Pancreas (tissue), 10 donors: ENCODE measurements at regions not wholly inside any gene's neighbourhood (a gene's known extent, or its start where the extent isn't known, plus 50 kb on each side); places are given as distances from the start of the nearest gene placed in this dataset.

Experiments
- ATAC-seq, 4 donors: fragments of 200-7000 bp; cut with Tn5 transposase; one replicate each; pipeline versions ENCODE4 v1.8.0 to v1.9.1; 2020; ENCODE audit warnings: mild to moderate bottlenecking in 4 of 4, moderate library complexity in 4 of 4
- DNase-seq, 6 donors: peaks; one replicate each; pipeline ENCODE4 v3.0.0-alpha.2; 2020
- FAIRE-seq: peaks from 2 replicates; lab custom pipeline; 2012; peaks lifted over from hg19 to GRCh38; lab: Jason Lieb, UNC
- H3K27ac ChIP-seq, 4 donors: fragments of 200-600 bp; sonication (generic); 1 replicate in 3 of 4; 2 replicates in 1 of 4; pipeline versions ENCODE4 v1.5.0 to v1.8.0; 2020
- H3K27me3 ChIP-seq, 4 donors: fragments of 200-600 bp; one replicate each; pipeline ENCODE4 v1.8.0; 2021
- H3K36me3 ChIP-seq, 3 donors: fragments of 200-600 bp; sonication (generic) in 1 of 3; one replicate each; pipeline versions ENCODE4 v1.5.0 to v1.8.0; 2020 to 2021
- H3K4me1 ChIP-seq, 3 donors: fragments of 200-600 bp; one replicate each; pipeline ENCODE4 v1.8.0; 2021
- H3K4me3 ChIP-seq, 4 donors: fragments of 200-600 bp; sonication (generic) in 2 of 4; one replicate each; pipeline versions ENCODE4 v1.5.0 to v1.8.0; 2020 to 2021
- H3K9me3 ChIP-seq, 4 donors: fragments of 200-600 bp; one replicate each; pipeline ENCODE4 v1.8.0; 2021
- CTCF ChIP-seq, 4 donors: fragments of 200-600 bp; sonication (generic) in 3 of 4; IDR thresholded peaks; one replicate each; pipeline versions ENCODE4 v1.5.0 to v1.8.0; 2021; ENCODE audit warnings: antibody characterized with exemption in 4 of 4
- WGBS, 2 donors: extraction: QIAGEN DNeasy Blood & Tissue Kit; methylation state at CpG; one replicate each; pipeline ENCODE4 v1.1.7; 2013; 5-methylcytosine and 5-hydroxymethylcytosine counted together
- intact Hi-C, 3 donors: fragments of 100-400 bp; cut with DNase I; formaldehyde crosslinking; loops; one replicate each; pipeline versions ENCODE4 v1.11.1 to v1.14.2; 2022
- donor health status: healthy with polysubstance abuse.
- donor health status: DM: no; HTN: no; CAD: no; lungs with moderate emphysema.
- donor health status: DM: no; HTN: no; CAD: no.
- donor health status: control.
- donor health status: control.
- donor health status: Bipolar disorder and iron deficiency.
- donor health status: DM: yes; HTN: yes; CAD: no.
- donor health status: DM: no; HTN: no; CAD: no.
- donor health status: DM: no; HTN: no; CAD: no.
- donor health status: DM: yes; HTN: yes; CAD: no.

GRCh38 chr1:172931761-172932160 lies 119.0 kb downstream of the TNFSF18 start:
- H3K36me3 ChIP-seq, result no peaks in the 10 kb centered on the region
- DNase-seq (no peak), ATAC-seq (no peak), FAIRE-seq (no peak)
- no peak for TF ChIP-seq CTCF (IDR thresholded peaks at IDR 0.05)
- no peaks in the 10 kb centered on the region for H3K27me3 ChIP-seq
- H3K4me3 ChIP-seq, result no peak overlapping the region
- 90% methylated on average over 4 of the region's 4 CpGs for WGBS, 2 donors
- intact Hi-C loops, result no loop called here
- no peak overlapping the region for H3K27ac ChIP-seq
- H3K9me3 ChIP-seq, result no peaks in the 10 kb centered on the region
- H3K4me1 ChIP-seq, result peaks cover 0 to 3% (median 0%) of the 10 kb centered on the region in 3 donors

GRCh38 chr1:172932981-172933380 lies 117.8 kb downstream of the TNFSF18 start:
- Histone ChIP-seq H3K27ac (peak overlapping the region in 1 of 4 donors; percentile 51), H3K4me1 (peaks cover 0 to 3% (median 0%) of the 10 kb centered on the region in 3 donors), H3K4me3 (no peak overlapping the region), H3K36me3 (no peaks in the 10 kb centered on the region), H3K27me3 (no peaks in the 10 kb centered on the region), H3K9me3 (no peaks in the 10 kb centered on the region)
- ATAC-seq, result no peak
- no peak for FAIRE-seq
- no peak for TF ChIP-seq CTCF (IDR thresholded peaks at IDR 0.05)
- DNase-seq, result no peak
- 72 to 79% methylated on average over 1 of the region's 1 CpG for WGBS, 2 donors
- intact Hi-C loops, result no loop called here

DNA sequence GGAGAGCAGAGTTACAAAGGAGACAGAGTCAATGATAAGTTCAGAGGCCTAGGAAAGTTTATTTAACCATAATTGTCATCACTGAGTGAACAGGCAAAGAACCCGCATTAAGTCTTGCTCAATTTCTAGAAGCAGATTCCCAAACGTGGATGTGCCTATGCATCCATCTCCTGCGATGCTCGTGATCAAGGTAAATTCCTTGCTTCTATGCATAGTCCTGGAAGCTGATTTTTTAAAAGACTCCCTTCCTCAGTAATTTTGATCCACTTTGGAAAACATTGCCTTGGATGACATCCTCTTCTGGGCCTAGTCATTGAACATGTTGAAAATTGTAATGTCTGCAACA lies 116.4 kb downstream of the TNFSF18 start:
- DNase-seq (no peak), ATAC-seq (no peak), FAIRE-seq (no peak)
- H3K4me3 ChIP-seq, result no peak overlapping the region
- WGBS, 2 donors, result 88 to 89% methylated on average over 4 of the region's 4 CpGs
- H3K4me1 ChIP-seq, result peaks cover 0 to 3% (median 0%) of the 10 kb centered on the region in 3 donors
- no peaks in the 10 kb centered on the region for H3K36me3 ChIP-seq
- intact Hi-C loops, result no loop called here
- no peaks in the 10 kb centered on the region for H3K9me3 ChIP-seq
- peak overlapping the region in 2 of 4 donors; percentile 9 to 51 for H3K27ac ChIP-seq
- TF ChIP-seq CTCF (IDR thresholded peaks at IDR 0.05), result no peak
- no peaks in the 10 kb centered on the region for H3K27me3 ChIP-seq

GRCh38 chr1:172935062-172935592 lies 115.6 kb downstream of the TNFSF18 start:
- Histone ChIP-seq H3K36me3 (no peaks in the 10 kb centered on the region), H3K9me3 (no peaks in the 10 kb centered on the region), H3K27me3 (no peaks in the 10 kb centered on the region), H3K4me3 (no peak overlapping the region), H3K27ac (no peak overlapping the region), H3K4me1 (peaks cover 0 to 3% (median 0%) of the 10 kb centered on the region in 3 donors)
- 79 to 81% methylated on average over 1 of the region's 1 CpG for WGBS, 2 donors
- FAIRE-seq, result no peak
- no peak for ATAC-seq
- no peak for DNase-seq
- no peak for TF ChIP-seq CTCF (IDR thresholded peaks at IDR 0.05)
- intact Hi-C loops, result no loop called here

DNA sequence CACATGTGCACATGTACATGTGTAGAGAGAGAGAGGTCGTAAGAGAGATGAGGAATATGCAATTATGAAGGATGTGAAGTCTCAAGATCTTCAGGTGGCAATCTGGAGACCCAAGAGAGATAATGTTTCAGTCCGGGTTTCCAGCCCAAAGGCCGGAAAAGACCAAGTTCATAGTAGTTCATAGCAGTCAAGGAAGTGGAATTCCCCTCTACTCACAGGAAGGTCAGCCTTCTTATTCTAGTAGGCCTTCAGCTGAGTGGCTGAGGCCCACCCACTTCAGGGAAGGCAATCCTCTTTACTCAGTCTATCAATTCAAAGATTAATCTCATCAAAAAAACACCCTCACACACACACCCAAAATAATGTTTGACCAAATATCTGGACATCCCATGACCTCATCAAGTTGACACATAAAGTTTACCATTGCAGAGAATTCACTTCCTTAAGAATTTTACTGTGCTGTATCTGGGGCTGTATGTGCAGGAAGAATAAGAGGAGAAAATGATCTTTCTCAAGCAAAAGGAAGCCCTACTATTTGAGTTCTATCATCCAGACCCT lies 114.6 kb downstream of the TNFSF18 start:
- intact Hi-C loops, result no loop called here
- WGBS, 2 donors, result 87 to 88% methylated on average over 3 of the region's 3 CpGs
- TF ChIP-seq CTCF (IDR thresholded peaks at IDR 0.05), result no peak
- no peaks in the 10 kb centered on the region for H3K9me3 ChIP-seq
- no peak for DNase-seq
- no peak for FAIRE-seq
- H3K4me1 ChIP-seq, result peaks cover 0 to 3% (median 0%) of the 10 kb centered on the region in 3 donors
- H3K27me3 ChIP-seq, result no peaks in the 10 kb centered on the region
- ATAC-seq, result peak in 1 of 4 donors; percentile 31
- H3K4me3 ChIP-seq, result no peak overlapping the region
- H3K36me3 ChIP-seq, result no peaks in the 10 kb centered on the region
- no peak overlapping the region for H3K27ac ChIP-seq
